ENCODE measurements at regions not wholly inside any gene's neighbourhood (a gene's known extent, or its start where the extent isn't known, plus 50 kb on each side); places are given as distances from the start of the nearest gene placed in this dataset.
"Not testable (repeated sequence)": the region's sequence is repeated elsewhere in the genome, so short reads cannot be mapped to it uniquely, and the experiment has no call there.

- no peak for DNase-seq
Observed at GRCh38 chr15:79492065-79492464, 59.9 kb downstream of the MINAR1 start.

GRCh38 chr15:79494384-79494909 lies 62.3 kb downstream of the MINAR1 start:
- DNase-seq = no peak

- DNase-seq = no peak
Observed at GRCh38 chr15:79494963-79495755, 63.0 kb downstream of the MINAR1 start.

GRCh38 chr15:79495775-79496174 lies 63.6 kb downstream of the MINAR1 start:
- DNase-seq = no peak

GRCh38 chr15:79496838-79497237 lies 64.7 kb downstream of the MINAR1 start:
- no peak for DNase-seq

GRCh38 chr15:79501086-79501485 lies 69.0 kb downstream of the MINAR1 start:
- no peak for DNase-seq

GRCh38 chr15:79505956-79506355 lies 73.8 kb downstream of the MINAR1 start:
- DNase-seq = no peak

GRCh38 chr15:79512844-79513243 lies 80.7 kb downstream of the MINAR1 start:
- not testable (repeated sequence) for DNase-seq

- no peak for DNase-seq
Observed at GRCh38 chr15:79513417-79513816, 81.3 kb downstream of the MINAR1 start.

GRCh38 chr15:79513940-79514339 lies 81.8 kb downstream of the MINAR1 start:
- no peak for DNase-seq

- DNase-seq = no peak
Observed at GRCh38 chr15:79515300-79516027, 83.3 kb downstream of the MINAR1 start.

- no peak for DNase-seq
Observed at GRCh38 chr15:79516155-79516554, 84.0 kb downstream of the MINAR1 start.

GRCh38 chr15:79516646-79517045 lies 84.5 kb downstream of the MINAR1 start:
- no peak for DNase-seq

GRCh38 chr15:79519628-79520027 lies 87.5 kb downstream of the MINAR1 start:
- no peak for DNase-seq

GRCh38 chr15:79520654-79521053 lies 88.5 kb downstream of the MINAR1 start:
- no peak for DNase-seq

- DNase-seq = no peak
Observed at GRCh38 chr15:79522656-79523055, 90.5 kb downstream of the MINAR1 start.

GRCh38 chr15:79523266-79523665 lies 91.1 kb downstream of the MINAR1 start:
- no peak for DNase-seq

- DNase-seq = no peak
Observed at GRCh38 chr15:79524531-79524930, 92.4 kb downstream of the MINAR1 start.

- no peak for DNase-seq
Observed at GRCh38 chr15:79526376-79526775, 94.2 kb downstream of the MINAR1 start.

GRCh38 chr15:79527821-79528220 lies 95.7 kb downstream of the MINAR1 start:
- no peak for DNase-seq

- no peak for DNase-seq
Observed at GRCh38 chr15:79529157-79529785, 97.1 kb downstream of the MINAR1 start.

GRCh38 chr15:79535536-79535935 lies 103.4 kb downstream of the MINAR1 start:
- DNase-seq = no peak

GRCh38 chr15:79538527-79538926 lies 106.4 kb downstream of the MINAR1 start:
- no peak for DNase-seq

GRCh38 chr15:79539401-79539800 lies 107.3 kb downstream of the MINAR1 start:
- DNase-seq = no peak
